BJ (cell line): ENCODE measurements at regions not wholly inside any gene's neighbourhood (a gene's known extent, or its start where the extent isn't known, plus 50 kb on each side); places are given as distances from the start of the nearest gene placed in this dataset.

Experiments used
- CTCF ChIA-PET: fragments of 350-600 bp; formaldehyde crosslinking; extraction: SDS; loops from one replicate; lab custom pipeline; 2021; ENCODE audit warnings: antibody characterized with exemption, inconsistent platforms; lab: Yijun Ruan, JAX
- POLR2A ChIA-PET: fragments of 300-600 bp; sonication (Branson Sonifier 250); formaldehyde crosslinking; extraction: SDS; loops from one replicate; lab custom pipeline; 2021; ENCODE audit warnings: antibody characterized with exemption; lab: Charles Lee
- DNase-seq: peaks from one replicate; pipeline ENCODE4 v3.0.0-alpha.2; 2011; ENCODE audit warnings: low read depth
- H3K27me3 ChIP-seq: 2 replicates; pipeline ENCODE4 v1.6.0; 2011; ENCODE audit warnings: low read length; ENCODE audit not compliant: control insufficient read depth, insufficient read depth
- H3K36me3 ChIP-seq: 2 replicates; pipeline ENCODE4 v1.5.1; 2011; ENCODE audit warnings: low read length; ENCODE audit not compliant: control insufficient read depth, insufficient read depth
- H3K4me3 ChIP-seq: 2 replicates; pipeline ENCODE4 v1.5.1; 2011; ENCODE audit warnings: low read depth, mild to moderate bottlenecking, control low read depth, low read length
- TF ChIP-seq, protein P1 (sequence below): IDR thresholded peaks from 2 replicates; pipeline ENCODE4 v1.5.1; 2011; ENCODE audit warnings: low read depth, mild to moderate bottlenecking, control low read depth, inconsistent platforms, low read length, moderate library complexity; ENCODE audit not compliant: insufficient read depth

DNA sequence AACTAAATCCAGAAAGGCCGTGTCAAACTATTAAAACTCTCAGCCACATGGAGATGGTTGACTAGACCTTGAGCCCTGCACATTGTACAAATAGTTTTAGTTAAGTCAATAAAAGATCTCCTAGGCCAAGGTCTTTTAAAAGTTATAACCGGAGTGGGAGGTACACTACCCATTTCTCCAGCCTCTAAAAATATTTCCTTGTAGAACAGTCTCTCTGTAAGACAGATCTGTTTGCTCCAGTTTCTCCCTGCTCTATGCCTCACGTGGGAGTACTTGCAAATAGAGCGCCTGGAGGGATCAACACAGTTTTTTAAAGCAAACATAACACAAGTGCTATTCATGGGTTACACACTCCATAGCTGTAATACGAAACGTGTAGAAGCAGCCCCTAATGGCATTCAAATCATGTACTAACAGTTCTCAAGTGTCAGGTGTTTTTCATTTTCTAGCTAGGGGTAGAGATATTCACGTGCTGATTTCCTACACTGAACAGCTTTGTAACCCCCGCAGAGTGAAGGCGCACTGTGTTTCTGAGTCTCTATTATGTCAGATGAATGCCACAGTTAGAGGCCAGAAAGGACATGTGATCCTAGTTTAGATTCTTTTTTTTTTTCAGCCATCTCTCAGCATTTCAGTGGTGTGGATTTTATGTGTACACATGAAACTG lies 703.4 kb upstream of the GRAMD2B start:
- TF ChIP-seq, protein P1, sequence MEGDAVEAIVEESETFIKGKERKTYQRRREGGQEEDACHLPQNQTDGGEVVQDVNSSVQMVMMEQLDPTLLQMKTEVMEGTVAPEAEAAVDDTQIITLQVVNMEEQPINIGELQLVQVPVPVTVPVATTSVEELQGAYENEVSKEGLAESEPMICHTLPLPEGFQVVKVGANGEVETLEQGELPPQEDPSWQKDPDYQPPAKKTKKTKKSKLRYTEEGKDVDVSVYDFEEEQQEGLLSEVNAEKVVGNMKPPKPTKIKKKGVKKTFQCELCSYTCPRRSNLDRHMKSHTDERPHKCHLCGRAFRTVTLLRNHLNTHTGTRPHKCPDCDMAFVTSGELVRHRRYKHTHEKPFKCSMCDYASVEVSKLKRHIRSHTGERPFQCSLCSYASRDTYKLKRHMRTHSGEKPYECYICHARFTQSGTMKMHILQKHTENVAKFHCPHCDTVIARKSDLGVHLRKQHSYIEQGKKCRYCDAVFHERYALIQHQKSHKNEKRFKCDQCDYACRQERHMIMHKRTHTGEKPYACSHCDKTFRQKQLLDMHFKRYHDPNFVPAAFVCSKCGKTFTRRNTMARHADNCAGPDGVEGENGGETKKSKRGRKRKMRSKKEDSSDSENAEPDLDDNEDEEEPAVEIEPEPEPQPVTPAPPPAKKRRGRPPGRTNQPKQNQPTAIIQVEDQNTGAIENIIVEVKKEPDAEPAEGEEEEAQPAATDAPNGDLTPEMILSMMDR = no peak
- peak; percentile 12 for DNase-seq
- POLR2A ChIA-PET = no interaction called here
- no peaks in the 10 kb centered on the region for H3K27me3 ChIP-seq
- CTCF ChIA-PET = interaction anchor here (0.7 kb wide), 1 partner anchor 1595 kb away, joined by 3 read pairs; no protein-coding TSS in a partner anchor
- no peak overlapping the region for H3K4me3 ChIP-seq
- H3K36me3 ChIP-seq = no peaks in the 10 kb centered on the region

DNA sequence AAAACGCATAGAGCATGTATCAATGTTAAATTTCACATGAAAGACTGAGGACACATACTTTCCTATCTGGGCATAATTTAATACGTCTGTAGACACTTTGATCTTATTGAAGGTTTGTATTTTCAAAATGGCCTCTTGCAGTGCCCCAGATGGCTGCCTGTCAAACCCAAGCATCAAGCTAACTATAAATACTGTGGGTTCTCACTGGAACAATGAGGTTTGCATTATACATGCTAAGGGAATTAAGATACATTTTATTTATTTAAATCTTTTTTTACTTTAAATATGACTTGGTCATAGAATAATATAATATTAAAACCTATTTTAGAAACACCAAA lies 702.9 kb upstream of the GRAMD2B start:
- H3K4me3 ChIP-seq = no peak overlapping the region
- TF ChIP-seq, protein P1 = no peak
- no peak for DNase-seq
- no peaks in the 10 kb centered on the region for H3K36me3 ChIP-seq
- no peaks in the 10 kb centered on the region for H3K27me3 ChIP-seq
- CTCF ChIA-PET = interaction anchor here (0.7 kb wide), 1 partner anchor 1595 kb away, joined by 3 read pairs; no protein-coding TSS in a partner anchor
- POLR2A ChIA-PET = no interaction called here

DNA sequence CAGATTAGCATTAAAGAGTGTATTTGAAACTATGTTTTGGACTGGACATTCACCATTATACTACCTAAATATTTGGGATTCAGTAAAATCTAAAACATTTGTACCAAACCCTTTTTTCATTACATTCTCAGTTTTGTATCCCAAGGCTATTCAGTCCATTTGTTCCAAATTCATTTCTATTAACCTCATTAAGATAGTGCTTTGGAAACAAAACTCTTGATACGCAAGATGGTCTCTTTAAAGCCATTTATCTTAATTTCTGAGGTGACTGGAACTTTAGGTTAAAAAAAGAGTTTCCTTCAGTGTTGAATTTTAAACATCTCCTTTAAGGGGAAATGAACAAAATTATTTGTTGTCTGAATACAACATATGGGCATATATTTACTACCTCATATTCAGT lies 702.5 kb upstream of the GRAMD2B start:
- CTCF ChIA-PET = no interaction called here
- TF ChIP-seq, protein P1 = no peak
- H3K27me3 ChIP-seq = no peaks in the 10 kb centered on the region
- DNase-seq = no peak
- H3K4me3 ChIP-seq = no peak overlapping the region
- no peaks in the 10 kb centered on the region for H3K36me3 ChIP-seq
- POLR2A ChIA-PET = no interaction called here

DNA sequence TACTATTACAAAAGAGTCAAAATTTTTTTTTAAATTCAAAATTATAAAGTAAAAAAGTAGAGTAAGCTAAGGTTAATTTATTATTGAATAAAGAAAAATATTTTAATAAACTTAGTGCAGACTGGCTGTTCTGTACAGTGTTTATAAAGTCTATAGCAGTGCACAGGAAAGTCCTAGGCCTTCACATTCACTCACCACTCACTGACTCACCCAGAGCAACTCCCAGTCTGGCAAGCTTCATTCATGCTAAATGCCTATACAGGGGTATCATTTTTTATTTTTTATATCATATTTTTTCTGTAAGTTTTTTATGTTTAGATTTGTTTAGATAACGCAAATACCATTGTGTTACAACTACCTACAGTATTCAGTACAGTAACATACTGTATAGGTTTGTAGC lies 700.7 kb upstream of the GRAMD2B start:
- DNase-seq = no peak
- POLR2A ChIA-PET = no interaction called here

DNA sequence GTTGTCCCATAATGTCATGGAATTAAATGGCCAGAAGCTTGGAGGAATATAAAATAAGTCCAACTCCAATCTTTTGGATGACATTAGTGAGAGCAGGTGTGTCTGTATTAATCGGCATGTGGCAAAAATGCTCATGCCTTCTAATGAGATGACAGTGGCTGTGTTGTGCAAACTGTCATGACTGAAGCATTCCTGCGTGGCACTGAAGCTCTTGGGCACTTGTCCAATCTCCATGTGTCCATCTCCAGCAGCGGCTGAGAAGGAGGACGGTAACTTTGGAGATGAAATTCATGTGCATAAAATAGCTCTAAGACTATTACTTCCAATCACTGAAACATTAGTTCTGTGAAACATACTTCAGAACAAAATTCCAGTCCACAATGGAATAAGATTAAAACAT lies 697.5 kb upstream of the GRAMD2B start:
- TF ChIP-seq, protein P1 = no peak
- Histone ChIP-seq H3K4me3 (no peak overlapping the region), H3K36me3 (no peaks in the 10 kb centered on the region), H3K27me3 (no peaks in the 10 kb centered on the region)
- POLR2A ChIA-PET = no interaction called here
- CTCF ChIA-PET = no interaction called here
- no peak for DNase-seq

More for the DNA sequence above, 700.7 kb upstream of the GRAMD2B start:
- Histone ChIP-seq H3K27me3 (no peaks in the 10 kb centered on the region), H3K4me3 (no peak overlapping the region), H3K36me3 (no peaks in the 10 kb centered on the region)
- TF ChIP-seq, protein P1 = no peak
- CTCF ChIA-PET = interaction anchor here (1.1 kb wide), 1 partner anchor 27 kb away, joined by 4 read pairs; no protein-coding TSS in a partner anchor
